ENCODE measurements at regions not wholly inside any gene's neighbourhood (a gene's known extent, or its start where the extent isn't known, plus 50 kb on each side); places are given as distances from the start of the nearest gene placed in this dataset.

DNA sequence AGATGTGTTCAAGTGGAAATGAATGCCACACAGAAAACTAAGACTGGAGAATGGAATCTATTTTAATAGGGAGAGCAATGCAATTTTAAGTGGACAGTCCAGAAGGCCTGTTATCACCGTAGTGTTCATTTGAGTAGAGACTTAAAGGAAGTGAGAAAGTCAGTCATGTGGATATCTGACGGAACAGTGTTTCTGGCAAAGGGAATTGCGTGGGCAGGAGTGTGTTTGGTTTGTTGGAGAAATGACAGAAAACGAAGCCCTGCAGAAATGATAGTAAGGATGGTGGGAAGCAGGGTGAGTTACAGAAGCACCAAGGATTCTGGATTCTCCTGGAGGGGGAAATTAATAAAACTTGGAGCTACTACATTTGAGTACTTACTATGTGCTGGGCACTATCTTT is 776.6 kb downstream of the MED13L start:
- no peak for DNase-seq

DNA sequence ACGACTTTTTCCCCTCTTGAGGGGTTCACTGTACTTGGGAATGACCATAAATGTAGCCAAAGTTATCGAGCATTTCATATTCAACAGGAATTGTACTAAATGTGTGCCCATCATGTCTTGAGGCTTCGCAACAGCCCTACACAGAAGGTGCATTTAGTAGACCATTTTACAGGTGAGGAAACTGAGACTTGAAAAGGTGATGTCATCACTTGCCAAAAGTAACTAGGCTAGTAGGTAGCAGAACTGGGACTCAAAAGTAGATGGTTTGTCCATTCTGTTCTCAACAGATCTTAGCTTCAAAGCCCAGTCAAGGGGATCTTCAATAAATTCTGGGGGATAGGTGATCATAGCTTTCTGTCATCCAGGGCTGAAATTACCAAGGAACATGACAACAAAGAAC is 782.2 kb downstream of the MED13L start:
- no peak for DNase-seq

DNA sequence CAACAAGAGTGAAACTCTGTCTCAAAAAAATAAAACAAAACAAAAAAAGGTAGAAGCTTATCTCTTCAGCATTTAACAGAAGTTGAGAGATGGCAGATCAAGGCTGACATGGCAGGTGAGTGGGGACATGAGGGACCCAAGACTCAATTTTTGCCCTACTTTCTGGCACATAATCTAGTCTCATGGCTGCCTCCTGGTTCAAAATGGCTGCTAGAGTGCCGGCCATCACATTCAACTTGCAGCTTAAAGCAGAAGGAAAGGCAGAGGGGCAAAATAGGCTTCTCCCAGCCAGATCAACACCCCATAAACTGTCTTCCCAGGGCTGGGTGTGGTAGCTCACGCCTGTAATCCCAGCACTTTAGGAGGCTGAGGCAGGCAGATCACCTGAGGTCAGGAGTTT is 784.9 kb downstream of the MED13L start:
- DNase-seq = no peak

DNA sequence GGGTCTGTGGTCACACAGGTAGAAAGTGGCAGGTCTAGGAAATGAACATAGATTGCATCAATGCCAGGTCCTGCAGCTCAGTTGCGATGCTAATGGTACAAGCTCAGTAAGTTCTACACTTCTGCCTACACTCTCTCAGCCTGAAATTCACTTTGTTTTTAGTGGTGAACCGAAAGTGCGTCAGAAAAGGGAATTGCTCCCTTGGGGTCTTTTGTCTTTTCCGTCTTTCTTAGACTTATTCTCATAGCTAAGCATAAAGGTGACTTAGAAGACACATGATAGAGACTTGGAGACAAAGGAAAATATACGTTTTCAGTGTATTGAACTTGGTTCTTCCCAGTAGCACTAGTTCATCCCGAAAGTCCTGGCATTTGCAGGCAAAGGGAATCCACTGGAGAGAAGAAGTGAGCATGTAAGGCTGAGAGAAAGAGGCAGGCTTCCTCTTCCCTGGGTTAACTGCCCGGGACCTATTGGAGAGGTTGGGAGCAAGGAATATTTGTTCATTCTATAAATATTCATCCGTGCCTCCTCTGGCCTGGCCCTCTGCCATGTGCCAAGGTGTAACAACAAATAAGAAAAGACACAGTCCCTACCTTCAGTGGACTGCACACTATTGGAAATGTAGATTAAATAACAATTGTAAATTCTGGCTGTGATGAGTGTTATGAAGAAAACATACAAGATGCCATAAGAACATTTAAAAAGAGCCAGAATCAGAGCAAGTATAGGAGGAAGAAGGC is 785.8 kb downstream of the MED13L start:
- no peak for DNase-seq

DNA sequence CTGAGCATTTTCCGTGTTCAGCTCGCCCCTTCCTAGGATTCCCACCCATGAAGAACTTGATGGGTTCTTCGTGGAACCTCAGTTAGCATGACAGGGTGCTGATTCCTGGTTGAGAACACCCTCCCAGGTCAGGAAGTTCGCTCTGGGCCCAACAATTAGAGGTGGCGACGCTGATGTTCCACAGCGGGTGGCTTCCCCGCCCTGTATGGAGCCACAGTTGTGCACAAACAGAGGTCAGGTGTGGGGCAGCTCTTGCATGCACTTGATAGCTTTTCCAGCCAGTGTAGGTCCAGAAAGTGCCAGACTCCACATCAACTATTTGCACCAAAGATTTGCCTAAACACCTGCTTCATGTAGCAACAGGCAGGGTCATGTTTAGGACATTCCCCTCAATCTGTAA is 788.2 kb downstream of the MED13L start:
- no peak for DNase-seq

DNA sequence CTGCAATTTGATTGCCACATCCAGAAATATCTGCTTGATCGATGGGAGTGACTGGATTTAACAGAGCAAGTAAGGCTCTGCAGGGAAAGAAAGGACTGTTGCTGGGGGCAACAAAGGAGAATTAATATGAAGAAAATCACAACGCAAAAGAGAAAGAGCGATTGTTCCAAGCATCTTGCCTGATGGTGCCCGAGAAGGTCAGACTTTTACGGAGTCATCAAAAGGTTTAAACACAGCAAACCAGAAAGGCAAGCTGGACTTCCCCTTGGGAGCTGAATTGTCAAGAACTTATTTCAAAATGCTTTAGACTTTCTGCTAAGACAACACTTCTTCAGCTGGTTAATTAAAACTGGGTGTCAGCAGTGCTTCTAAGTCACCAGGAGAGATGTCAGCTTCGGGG is 791.5 kb downstream of the MED13L start:
- DNase-seq = peak; percentile 54

DNA sequence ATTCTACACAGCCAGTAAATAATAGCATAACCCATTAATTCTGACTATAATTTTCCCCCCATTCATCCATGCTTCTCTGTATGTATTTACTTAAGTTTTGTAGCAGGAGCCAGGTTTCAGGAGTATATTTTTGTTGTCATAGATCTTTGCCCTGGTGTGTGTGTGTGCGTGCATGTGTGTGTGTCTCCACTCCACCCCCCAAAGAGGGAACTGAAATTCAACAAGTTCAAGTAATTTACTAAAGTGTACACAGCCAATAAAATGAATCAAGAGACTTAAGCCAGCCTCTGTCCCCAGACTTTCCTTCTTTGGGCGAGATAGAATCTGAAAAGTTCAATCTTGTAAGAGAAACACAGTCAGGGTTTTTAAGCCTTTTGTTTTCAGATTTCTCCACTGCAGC is 792.0 kb downstream of the MED13L start:
- DNase-seq = peak; percentile 13

DNA sequence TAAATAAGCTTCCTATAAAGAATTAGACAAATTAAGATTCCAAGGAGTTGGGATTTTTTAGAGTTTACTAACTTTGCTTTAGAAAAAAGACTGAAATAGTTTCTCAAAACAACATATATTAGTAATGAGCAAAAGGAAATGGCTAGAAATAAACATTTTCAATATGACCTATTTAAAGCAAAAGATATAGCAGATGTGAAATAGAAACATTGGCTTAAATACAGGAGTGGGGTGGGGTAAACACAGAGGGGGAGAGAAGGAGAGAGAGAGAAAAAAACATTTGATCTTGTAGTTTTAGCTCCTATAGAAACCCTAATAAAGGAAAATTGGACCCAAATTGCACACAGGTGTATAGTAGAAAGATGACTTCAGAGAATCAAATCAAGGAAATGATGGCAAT is 794.5 kb downstream of the MED13L start:
- no peak for DNase-seq

DNA sequence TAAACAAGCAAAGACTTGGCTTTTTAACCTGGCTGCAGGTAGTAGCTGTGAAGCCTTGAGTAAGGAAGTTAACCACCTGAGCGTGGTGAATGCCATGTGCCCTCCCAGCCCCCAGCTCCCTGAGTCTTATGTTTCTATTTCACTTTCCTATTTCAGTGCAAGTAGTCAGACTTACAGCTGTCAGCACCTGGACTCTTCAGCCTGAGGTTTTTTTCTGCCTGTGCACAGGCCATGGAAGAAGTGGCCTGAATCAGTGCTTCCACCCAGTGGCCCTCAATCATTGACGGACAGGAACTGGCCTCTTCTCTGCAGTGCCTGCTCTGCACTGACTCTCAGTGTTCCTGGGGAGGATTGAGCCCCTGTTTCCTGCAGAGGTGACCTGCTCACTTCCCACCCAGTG is 796.4 kb downstream of the MED13L start:
- DNase-seq = no peak

DNA sequence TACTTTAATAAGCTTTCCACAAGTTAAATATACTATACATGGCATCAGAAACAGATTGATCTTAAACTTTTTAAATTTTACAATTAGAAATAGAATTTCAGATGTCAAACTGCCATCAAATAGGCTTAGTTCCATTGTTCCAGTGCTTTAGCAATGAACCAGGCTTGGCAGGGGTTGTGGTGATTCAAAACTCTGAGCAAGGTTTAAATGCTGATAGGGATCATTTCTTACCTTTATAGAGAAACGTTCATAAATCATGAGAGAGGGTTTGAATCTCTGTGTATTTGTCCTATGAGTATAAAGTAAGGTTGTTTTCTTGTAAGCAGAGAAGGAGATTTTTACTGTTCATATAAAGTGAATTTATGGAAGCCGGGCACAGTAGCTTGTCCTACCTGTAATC is 794.5 kb upstream of the TBX3 start:
- DNase-seq = no peak

DNA sequence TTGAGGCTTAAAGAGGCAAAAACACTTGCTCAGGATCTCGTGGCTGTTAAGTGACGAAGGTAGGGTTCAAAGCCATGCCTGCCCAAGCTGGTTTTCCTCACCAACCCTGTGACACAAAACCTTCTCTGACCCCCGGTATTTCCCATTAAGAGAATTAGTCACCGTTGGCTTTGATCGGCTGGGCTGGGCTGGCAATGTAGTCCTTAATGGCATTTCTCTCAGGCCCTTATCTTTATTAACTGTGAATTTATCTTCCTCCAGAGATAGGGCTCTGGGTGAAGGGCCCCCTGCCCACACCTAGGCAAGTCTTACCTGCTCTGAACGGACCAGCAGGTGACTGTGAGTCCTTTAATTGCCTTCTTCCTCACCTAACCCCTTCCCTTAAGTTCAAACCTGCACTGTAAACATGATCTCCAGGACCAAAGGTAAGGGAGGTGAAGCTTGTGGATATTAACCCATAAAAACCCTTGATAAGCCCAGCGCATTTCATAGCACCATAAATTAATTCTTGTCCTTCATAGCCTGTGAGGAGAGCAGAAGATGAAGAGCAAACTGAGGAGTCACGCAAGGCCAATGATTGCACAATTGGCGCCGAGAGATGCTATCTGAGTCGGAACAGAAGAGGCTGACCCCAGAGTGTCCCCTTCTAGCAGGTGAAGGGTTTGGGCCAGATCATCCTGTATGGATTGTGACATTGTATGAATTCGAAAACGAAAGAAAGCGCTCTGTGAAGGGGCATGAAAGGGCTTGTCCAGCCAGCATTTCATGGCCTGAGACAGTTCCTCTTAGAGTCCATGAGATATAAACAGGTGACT is 790.8 kb upstream of the TBX3 start:
- DNase-seq = peak; percentile 72

DNA sequence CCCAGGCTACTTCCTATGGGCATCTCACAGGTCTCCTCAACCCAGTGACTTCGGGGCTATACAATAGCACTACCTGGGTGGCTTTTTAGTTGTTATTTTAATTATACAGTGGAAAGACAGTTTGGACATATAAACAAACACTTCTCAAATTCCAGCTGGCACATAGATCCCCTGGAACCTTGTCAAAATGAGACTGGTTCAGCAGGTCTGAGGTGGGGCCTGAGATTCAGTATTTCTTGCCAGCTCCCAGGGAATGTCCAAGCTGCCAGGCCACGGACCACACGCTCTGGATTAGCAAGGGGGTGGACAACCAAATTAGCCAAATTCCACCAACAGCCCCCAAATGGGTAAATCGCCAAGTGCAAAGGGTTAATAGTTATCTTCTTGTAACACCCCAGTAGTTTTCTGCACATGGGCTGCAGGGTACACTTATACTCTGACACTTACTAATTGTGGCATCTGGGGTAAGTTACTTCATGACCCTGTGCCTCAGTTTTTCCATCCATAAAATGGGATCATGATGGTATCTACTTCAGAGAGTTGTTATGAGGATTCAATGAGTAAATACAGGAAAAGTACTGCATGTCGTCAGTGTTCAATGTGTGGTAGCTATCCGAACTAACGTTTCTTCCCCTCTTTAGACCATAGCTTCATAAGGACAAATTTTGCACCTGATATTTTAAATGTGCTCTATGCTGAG is 789.4 kb upstream of the TBX3 start:
- no peak for DNase-seq

DNA sequence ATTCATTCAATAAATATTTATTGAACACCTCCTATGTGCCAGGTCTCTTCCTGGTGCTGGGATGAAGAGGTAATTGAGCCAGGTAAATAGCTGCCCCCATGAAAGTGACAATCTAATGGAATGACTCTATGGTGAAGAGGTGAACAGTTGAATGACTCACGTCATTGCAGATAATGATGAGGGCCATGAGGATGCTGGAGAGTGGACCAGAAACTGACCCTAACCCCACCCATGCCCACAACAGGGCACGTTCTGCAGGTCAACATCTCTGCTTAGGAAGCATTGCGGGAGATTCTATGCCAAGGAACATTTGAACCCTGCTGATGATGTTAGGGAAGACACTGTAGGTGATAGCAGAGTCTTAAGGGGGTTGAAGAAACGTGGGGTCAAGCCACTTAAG is 788.9 kb upstream of the TBX3 start:
- DNase-seq = no peak

DNA sequence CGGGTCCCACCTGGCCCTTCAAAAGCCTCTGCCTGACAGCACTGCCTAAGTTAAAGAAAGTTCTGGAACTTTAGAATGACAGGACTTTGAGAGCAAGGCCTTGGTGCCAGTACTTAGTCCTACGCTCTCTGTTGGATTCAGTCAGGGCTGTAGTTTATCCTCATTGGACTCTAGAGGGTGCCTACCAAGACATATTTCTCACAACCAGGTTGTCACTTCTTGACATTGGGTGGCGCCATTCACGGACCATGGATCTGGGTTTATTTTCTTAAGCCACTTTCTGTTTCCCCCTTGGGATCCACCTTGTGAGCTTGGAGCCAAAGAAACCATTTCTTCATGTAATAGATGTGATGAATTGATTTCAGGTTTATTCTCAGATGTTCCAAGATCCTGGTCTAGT is 787.0 kb upstream of the TBX3 start:
- no peak for DNase-seq

DNA sequence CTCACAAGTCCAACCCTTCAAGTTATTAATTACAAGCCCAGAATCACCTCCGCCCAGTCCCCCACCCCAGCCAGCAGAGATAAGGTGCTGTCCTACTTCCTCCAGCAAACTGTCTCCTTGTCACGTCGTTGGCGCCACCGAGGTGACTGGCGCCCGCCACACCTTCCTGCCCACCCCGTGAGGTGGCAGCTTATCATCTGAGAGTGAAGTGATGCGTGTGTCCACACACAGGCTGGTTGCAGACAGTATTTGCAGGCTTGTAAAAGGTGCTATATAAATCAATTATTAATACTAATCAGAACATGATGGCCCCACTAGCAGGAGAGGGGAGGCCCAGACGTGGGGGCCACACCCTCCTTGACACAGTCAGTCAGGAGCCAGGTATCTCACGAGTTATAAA is 786.6 kb upstream of the TBX3 start:
- DNase-seq = no peak

DNA sequence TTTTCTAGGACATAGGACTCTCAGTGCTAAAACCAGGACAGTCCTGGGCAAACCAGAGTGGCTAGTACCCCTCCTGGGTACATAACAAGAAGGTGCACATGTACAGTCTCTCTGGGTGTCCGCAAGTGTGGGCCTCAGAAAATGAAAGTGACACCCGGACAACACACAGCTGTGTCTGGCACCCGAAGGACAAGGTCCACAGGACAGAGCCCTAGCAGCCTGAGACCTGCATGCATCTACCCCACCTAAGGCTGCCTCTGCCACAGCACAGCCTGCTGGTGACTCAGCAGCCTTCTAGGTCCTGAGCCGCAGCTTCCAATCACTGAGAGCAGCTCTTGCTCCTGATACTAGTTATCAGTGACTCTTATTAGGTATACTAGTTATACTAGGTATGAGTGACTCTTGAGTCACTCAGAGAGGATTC is 784.1 kb upstream of the TBX3 start:
- DNase-seq = peak; percentile 87

DNA sequence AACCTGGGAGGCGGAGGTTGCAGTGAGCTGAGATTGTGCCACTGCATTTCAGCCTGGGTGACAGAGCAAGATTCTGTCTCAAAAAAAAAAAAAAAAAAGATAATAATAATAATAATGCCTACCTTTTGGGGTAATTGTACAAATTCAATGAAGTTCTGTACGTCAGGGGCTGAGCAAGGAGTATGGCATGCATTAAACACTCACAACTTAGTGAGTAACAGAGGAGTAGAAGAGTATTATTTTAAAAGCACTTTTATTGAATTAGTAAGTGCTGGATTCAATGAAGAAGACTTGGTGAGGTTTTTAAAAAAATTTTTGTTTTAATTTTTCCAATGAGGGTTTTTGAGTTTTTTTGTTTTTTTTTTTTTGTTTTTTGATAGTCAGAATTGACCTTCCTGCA is 783.6 kb upstream of the TBX3 start:
- no peak for DNase-seq

DNA sequence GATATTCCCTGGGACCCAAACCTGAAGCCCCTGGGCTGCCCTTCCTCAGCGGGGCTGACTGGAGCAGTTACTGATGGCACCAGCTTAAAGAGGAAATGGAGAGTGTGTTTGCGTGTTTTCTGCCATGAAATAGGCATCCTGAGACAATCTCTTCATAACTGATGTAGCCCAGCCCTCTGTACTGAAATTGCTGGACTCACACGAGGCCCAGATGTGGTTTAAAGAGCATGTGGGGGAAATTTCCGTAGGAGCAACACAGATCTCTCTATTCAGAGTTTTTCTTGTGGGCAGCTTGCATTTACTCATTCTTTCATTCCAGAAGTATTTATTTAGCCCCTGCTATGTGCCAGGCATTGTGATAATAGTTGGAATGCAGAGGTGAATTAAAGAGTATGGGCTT is 782.1 kb upstream of the TBX3 start:
- DNase-seq = no peak

DNA sequence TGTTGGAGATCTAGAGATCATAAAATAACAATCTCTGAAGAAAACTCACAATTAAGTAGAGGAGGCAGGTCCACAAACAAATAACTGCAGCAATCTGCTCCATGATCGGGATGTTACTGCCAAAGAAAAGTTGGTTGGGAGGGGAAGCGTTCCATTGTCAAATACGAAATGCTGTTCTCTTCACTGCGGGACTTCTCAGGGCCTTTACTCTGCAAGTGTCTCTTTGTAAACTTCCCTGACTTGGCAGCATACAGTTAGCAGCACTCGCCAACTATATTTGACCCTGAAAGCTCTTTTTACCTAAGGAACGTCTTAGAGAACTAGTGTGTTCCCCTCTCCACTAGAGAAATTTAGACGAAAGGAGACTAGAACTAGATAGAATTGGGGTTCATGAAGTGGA is 780.7 kb upstream of the TBX3 start:
- DNase-seq = no peak

DNA sequence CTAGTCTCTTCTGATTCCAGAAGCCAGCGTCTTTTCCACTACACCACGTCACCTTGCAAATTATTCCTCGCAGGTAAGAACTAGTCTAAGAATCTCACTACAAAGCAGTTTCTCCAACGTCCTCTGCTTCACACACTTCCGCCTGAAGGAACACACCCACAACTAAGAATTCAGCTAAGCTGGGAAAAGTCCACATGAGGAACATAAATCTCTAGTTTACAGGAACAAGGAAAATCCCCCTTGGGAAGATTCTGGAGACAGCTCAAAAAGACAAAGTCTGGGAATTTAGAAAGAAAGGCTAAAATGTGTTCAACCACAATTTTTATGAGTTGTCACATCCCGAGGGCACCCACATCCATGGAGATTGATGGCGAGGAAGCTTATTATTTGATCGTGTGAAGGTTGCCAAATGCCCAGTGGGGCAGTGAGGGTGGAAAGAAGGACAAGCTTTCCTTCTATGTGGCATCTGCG is 780.2 kb upstream of the TBX3 start:
- DNase-seq = no peak

DNA sequence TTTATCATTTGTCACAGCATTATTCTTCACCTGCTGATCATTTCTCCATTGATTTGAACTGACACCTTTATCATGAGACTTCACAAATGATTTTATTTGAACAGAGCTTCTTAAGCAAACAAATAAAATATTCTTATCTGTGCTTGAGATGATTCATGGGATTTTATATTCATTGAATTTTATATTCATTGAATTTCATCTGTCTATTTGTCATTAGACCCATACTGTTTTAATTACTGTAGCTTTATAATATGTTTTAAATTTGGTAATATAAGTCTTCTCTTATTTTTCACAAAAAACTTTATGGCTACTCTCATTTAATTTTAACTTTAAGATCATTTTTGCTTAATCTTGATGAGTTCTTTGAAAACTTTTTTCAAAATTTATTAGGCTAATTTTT is 777.4 kb upstream of the TBX3 start:
- no peak for DNase-seq

DNA sequence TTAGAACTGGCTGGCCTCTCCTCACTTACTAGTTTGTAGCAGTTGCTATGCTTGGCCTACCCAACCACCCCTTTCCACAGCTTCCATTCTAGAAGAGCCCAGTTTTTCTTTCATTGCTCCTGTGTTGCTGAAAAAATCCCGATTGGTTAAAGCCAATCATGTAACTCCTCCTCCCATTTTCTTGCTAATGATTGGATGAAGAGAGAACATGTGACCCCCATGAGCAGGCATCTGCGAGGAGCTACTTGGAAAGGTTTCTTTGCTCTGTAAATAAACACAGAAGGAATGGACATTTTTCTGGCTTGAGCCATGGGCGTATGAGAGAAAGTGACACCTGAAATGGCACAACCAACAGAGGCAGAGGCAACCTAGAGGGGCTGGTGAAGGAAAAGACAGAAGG is 773.8 kb upstream of the TBX3 start:
- DNase-seq = no peak

DNA sequence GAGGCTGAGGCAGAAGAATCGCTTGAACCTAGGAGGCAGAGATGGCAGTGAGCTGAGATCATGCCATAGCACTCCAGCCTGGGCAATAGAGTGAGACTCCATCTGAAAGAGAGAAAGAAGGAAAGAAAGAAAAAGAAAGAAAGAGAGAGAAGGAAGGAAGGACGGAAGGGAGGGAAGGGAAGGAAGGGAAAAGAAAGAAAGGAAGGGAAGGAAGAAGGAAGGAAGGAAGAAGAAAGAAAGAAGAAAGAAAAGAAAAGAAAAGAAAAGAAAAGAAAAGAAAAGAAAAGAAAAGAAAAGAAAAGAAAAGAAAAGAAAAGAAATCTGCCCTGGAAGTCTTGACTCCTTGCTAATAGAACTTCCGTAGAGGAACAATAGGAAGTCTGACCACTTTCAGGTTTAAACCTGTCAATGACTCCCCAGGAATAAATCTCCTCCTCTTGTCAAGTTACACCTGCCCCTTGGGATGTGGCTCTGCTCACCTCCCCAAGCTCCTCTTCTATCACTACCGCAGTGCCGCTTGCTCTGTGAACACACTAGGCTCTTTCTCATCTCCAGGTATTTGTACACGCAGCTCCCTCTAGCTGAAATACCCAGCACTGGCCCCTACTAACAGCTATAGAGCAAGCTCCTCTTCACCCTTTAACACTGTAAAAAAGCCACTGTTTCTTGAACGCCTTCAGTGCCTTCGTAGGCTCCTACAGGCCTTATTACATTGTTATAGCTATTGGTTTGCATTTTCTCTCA is 773.1 kb upstream of the TBX3 start:
- DNase-seq = peak; percentile 91
